SK-N-SH treated with all-trans-retinoic acid at 6 μM for 48 hours (cell line): ENCODE measurements at regions not wholly inside any gene's neighbourhood (a gene's known extent, or its start where the extent isn't known, plus 50 kb on each side); places are given as distances from the start of the nearest gene placed in this dataset.

Source experiments
- ATAC-seq: fragments of 200-7000 bp; cut with Tn5 transposase; 3 replicates; pipeline ENCODE4 v1.9.1; 2020; ENCODE audit warnings: mild to moderate bottlenecking, moderate library complexity
- ARNTL ChIP-seq: fragments of 450-650 bp; formaldehyde crosslinking; IDR thresholded peaks from 2 replicates; pipeline ENCODE4 v1.5.0; 2020; ENCODE audit warnings: low read depth, mild to moderate bottlenecking, moderate library complexity, borderline replicate concordance
- CSDC2 ChIP-seq: fragments of 250-450 bp; sonication (Bioruptor Pico); IDR thresholded peaks from 2 replicates; pipeline ENCODE4 v1.5.0; 2020; ENCODE audit warnings: mild to moderate bottlenecking, moderate library complexity
- GLIS3 ChIP-seq: fragments of 250-450 bp; sonication (Bioruptor Pico); IDR thresholded peaks from 2 replicates; pipeline ENCODE4 v1.5.0; 2020; ENCODE audit warnings: mild to moderate bottlenecking, moderate library complexity
- ISL1 ChIP-seq: fragments of 250-450 bp; sonication (Bioruptor Pico); IDR thresholded peaks from 2 replicates; pipeline ENCODE4 v2.1.2; 2022; ENCODE audit warnings: mild to moderate bottlenecking, moderate library complexity
- OSR1 ChIP-seq: fragments of 250-450 bp; sonication (Bioruptor Pico); IDR thresholded peaks from 2 replicates; pipeline ENCODE4 v1.8.0; 2022; ENCODE audit warnings: moderate library complexity, mild to moderate bottlenecking, inconsistent platforms
- PATZ1 ChIP-seq: fragments of 250-450 bp; sonication (Bioruptor Pico); IDR thresholded peaks from 2 replicates; pipeline ENCODE4 v1.8.0; 2020; ENCODE audit warnings: mild to moderate bottlenecking, moderate library complexity, borderline replicate concordance
- POU6F1 ChIP-seq: fragments of 250-450 bp; sonication (Bioruptor Pico); IDR thresholded peaks from 2 replicates; pipeline ENCODE4 v1.8.0; 2021; ENCODE audit warnings: low read depth, mild to moderate bottlenecking, moderate library complexity, borderline replicate concordance
- PPARA ChIP-seq: fragments of 250-450 bp; sonication (Bioruptor Pico); IDR thresholded peaks from 2 replicates; pipeline ENCODE4 v1.5.0; 2020; ENCODE audit warnings: mild to moderate bottlenecking, borderline replicate concordance
- RARB ChIP-seq: fragments of 250-450 bp; sonication (Bioruptor Pico); IDR thresholded peaks from 2 replicates; pipeline ENCODE4 v1.8.0; 2021; ENCODE audit warnings: mild to moderate bottlenecking, moderate library complexity
- SNAI2 ChIP-seq: fragments of 250-450 bp; sonication (Bioruptor Pico); IDR thresholded peaks from 2 replicates; pipeline ENCODE4 v1.5.0; 2020; ENCODE audit warnings: mild to moderate bottlenecking, moderate library complexity
- TCF4 ChIP-seq: fragments of 250-450 bp; sonication (Bioruptor Pico); IDR thresholded peaks from 2 replicates; pipeline ENCODE4 v1.8.0; 2021; ENCODE audit warnings: mild to moderate bottlenecking, moderate library complexity, borderline replicate concordance
- TOX ChIP-seq: fragments of 250-450 bp; sonication (Bioruptor Pico); IDR thresholded peaks from 2 replicates; pipeline ENCODE4 v1.8.0; 2021; ENCODE audit warnings: mild to moderate bottlenecking, moderate library complexity, borderline replicate concordance
- TSHZ2 ChIP-seq: fragments of 250-450 bp; sonication (Bioruptor Pico); IDR thresholded peaks from 2 replicates; pipeline ENCODE4 v1.5.0; 2020; ENCODE audit warnings: mild to moderate bottlenecking, moderate library complexity
- ZC3H10 ChIP-seq: fragments of 250-450 bp; sonication (Bioruptor Pico); IDR thresholded peaks from 2 replicates; pipeline ENCODE4 v1.5.1; 2021; ENCODE audit warnings: mild to moderate bottlenecking, moderate library complexity
- ZFP3 ChIP-seq: fragments of 250-450 bp; sonication (Bioruptor Pico); IDR thresholded peaks from 2 replicates; pipeline ENCODE4 v1.5.0; 2020; ENCODE audit warnings: mild to moderate bottlenecking, moderate library complexity
- ZNF565 ChIP-seq: fragments of 450-650 bp; formaldehyde crosslinking; conservative IDR thresholded peaks from 2 replicates; pipeline ENCODE4 v1.5.0; 2020; ENCODE audit warnings: low read depth, mild to moderate bottlenecking, moderate library complexity
- ZNF70 ChIP-seq: fragments of 450-650 bp; formaldehyde crosslinking; IDR thresholded peaks from 2 replicates; pipeline ENCODE4 v1.5.0; 2020; ENCODE audit warnings: mild to moderate bottlenecking, moderate library complexity
- ZNF8 ChIP-seq: fragments of 450-650 bp; formaldehyde crosslinking; IDR thresholded peaks from 2 replicates; pipeline ENCODE4 v1.5.0; 2020; ENCODE audit warnings: mild to moderate bottlenecking, moderate library complexity
- TF ChIP-seq, protein P1 (sequence below): fragments of 250-450 bp; sonication (Bioruptor Pico); IDR thresholded peaks from 2 replicates; pipeline ENCODE4 v1.5.1; 2021; ENCODE audit warnings: mild to moderate bottlenecking, moderate library complexity
- TF ChIP-seq, protein P2 (sequence below): fragments of 250-450 bp; sonication (Bioruptor Pico); IDR thresholded peaks from 2 replicates; pipeline ENCODE4 v1.5.1; 2020; ENCODE audit warnings: low read depth, mild to moderate bottlenecking, moderate library complexity

- ATAC-seq: no peak
These were observed 104.1 kb upstream of the GSE1 start for GRCh38 chr16:85508993-85509392.

DNA sequence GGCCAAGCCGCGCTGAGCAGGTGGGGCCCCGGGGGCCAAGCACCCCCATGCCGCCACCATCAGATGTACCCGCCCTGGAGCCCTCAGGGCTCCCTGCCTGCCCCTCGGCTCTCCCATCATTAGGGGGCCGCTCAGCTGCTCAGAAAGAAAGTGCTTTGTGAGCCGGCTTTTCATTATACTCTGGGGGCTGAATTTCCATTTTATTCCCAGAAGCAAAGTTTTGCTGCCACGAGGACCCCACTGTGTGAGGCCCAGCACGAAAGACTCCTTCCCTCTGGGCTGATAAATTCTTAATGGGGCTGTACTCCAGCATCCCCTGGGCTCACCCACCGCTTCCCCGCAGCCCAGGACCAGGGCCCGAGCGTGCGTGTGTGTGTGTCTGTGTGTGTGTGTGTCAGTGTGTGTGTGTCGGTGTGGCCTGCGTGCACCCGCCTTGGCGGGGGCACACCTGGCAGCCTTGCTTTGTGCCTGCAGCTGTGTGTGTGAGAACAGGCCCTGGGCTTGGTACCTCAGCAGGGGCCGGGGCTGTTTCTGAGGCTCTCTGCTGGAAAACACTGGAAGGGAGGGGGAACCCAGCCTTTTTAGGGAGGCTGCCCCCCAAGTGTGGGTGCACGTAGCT lies 103.0 kb upstream of the GSE1 start:
- no peak for TF ChIP-seq OSR1
- TF ChIP-seq, protein P1, sequence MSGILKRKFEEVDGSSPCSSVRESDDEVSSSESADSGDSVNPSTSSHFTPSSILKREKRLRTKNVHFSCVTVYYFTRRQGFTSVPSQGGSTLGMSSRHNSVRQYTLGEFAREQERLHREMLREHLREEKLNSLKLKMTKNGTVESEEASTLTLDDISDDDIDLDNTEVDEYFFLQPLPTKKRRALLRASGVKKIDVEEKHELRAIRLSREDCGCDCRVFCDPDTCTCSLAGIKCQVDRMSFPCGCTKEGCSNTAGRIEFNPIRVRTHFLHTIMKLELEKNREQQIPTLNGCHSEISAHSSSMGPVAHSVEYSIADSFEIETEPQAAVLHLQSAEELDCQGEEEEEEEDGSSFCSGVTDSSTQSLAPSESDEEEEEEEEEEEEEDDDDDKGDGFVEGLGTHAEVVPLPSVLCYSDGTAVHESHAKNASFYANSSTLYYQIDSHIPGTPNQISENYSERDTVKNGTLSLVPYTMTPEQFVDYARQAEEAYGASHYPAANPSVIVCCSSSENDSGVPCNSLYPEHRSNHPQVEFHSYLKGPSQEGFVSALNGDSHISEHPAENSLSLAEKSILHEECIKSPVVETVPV (CRISPR knock-in tag): no peak
- no peak for TF ChIP-seq ZNF565 (CRISPR knock-in tag)
- TF ChIP-seq RARB (CRISPR knock-in tag): no peak
- ATAC-seq: no peak

More at GRCh38 chr16:85508993-85509392, 104.1 kb upstream of the GSE1 start:
- no peak for TF ChIP-seq RARB (CRISPR knock-in tag)
- TF ChIP-seq CSDC2 (CRISPR knock-in tag): no peak
- no peak for TF ChIP-seq ZC3H10

DNA sequence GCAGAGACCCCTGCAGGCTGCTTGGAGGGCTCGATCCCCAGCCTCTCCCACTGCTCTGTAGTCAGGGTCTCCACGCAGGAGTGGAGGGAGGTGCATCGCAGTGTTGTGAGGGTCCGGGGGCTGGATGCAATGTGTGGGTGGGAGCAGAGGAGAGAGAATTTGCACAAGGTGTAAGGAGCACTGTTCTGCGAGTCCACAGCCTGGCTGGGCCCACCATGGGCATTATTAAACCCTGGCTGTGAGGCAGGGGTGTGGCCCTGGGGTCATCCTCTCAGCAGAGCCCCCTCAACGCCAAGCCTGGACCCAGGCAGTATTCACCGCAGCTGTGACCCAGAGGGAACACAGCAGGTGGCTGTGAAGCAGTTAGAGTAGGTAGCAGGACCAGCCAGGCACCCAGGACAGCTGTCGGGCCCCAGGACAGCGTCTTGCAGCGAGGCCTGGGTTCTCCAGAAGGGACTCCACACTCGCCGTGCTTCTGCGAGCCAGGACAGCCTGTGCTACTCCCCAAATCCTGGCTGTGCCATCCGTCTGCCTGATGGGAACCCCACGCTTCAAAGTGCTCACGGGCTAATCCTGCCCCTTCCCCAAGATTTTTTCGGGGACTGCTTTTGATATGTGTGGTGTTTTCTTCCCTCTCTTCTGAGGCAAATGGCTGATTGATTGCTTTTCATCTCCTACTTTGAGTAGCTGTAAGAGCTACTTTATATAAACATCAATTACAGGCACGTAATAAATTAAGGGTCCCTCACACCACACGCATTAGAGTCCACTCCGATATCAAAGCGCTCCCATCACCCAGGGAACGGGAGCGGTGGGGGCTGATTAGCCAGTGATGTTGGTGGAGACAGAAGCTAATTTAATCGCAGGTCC lies 100.9 kb upstream of the GSE1 start:
- no peak for TF ChIP-seq CSDC2 (CRISPR knock-in tag)
- TF ChIP-seq RARB (CRISPR knock-in tag): no peak
- no peak for TF ChIP-seq PPARA
- no peak for TF ChIP-seq PATZ1 (CRISPR knock-in tag)
- TF ChIP-seq ZC3H10: no peak
- no peak for ATAC-seq

DNA sequence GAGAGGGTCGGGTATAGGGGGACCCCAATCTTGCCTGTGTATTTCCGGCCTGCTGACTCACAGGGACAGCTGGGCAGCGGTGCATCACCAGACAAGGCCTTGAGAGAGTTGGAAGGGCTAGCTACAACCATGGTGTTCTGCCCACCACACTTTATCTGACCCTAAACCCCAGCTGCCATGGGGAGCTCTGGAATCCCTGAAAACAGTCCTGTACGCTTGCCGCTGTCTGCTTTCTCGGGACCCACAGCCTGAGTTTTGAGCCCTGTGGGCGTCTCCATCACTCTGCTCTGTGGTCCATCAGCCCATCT lies 100.4 kb upstream of the GSE1 start:
- ATAC-seq: no peak
- TF ChIP-seq ARNTL (CRISPR knock-in tag) (no peak), ZNF70 (CRISPR knock-in tag) (no peak), POU6F1 (CRISPR knock-in tag) (no peak), PPARA (no peak), GLIS3 (CRISPR knock-in tag) (no peak), TCF4 (CRISPR knock-in tag) (no peak), SNAI2 (CRISPR knock-in tag) (no peak), TOX (CRISPR knock-in tag) (no peak), TSHZ2 (CRISPR knock-in tag) (no peak), ZFP3 (CRISPR knock-in tag) (no peak), ZNF565 (CRISPR knock-in tag) (no peak), ISL1 (no peak), ZNF8 (CRISPR knock-in tag) (no peak)
- TF ChIP-seq, protein P2, sequence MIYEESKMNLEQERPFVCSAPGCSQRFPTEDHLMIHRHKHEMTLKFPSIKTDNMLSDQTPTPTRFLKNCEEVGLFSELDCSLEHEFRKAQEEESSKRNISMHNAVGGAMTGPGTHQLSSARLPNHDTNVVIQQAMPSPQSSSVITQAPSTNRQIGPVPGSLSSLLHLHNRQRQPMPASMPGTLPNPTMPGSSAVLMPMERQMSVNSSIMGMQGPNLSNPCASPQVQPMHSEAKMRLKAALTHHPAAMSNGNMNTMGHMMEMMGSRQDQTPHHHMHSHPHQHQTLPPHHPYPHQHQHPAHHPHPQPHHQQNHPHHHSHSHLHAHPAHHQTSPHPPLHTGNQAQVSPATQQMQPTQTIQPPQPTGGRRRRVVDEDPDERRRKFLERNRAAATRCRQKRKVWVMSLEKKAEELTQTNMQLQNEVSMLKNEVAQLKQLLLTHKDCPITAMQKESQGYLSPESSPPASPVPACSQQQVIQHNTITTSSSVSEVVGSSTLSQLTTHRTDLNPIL (CRISPR knock-in tag): no peak
- TF ChIP-seq, all 23 proteins: peak for 0
